Panc1 (cell line): ENCODE measurements at regions not wholly inside any gene's neighbourhood (a gene's known extent, or its start where the extent isn't known, plus 50 kb on each side); places are given as distances from the start of the nearest gene placed in this dataset.

ENCODE experiments used
- ATAC-seq: fragments of 200-7000 bp; cut with Tn5 transposase; 2 replicates; pipeline ENCODE4 v1.9.1; 2020; ENCODE audit warnings: mild to moderate bottlenecking, moderate library complexity
- BruUV-seq: library from RNA; stranded (reverse); fragments of 400-500 nt; replicated peaks from 2 replicates; lab custom pipeline; 2021; lab: Mats Ljungman, UMichigan
- CTCF ChIA-PET: fragments of 300-600 bp; sonication (Branson Sonifier 250); formaldehyde crosslinking; loops from one replicate; lab custom pipeline; 2022; ENCODE audit warnings: antibody characterized with exemption; lab: Charles Lee
- POLR2A ChIA-PET: fragments of 300-600 bp; sonication (Branson Sonifier 250); formaldehyde crosslinking; loops from one replicate; lab custom pipeline; 2022; ENCODE audit warnings: antibody characterized with exemption; lab: Charles Lee
- DNase-seq: peaks from one replicate; pipeline ENCODE4 v3.0.0-alpha.2; 2010; ENCODE audit warnings: low read depth, low spot score
- H3K27ac ChIP-seq: 2 replicates; pipeline ENCODE4 v1.5.1; 2011; ENCODE audit warnings: mild to moderate bottlenecking, low read length, inconsistent platforms
- H3K27me3 ChIP-seq: fragments of 200-500 bp; sonication (Bioruptor generic); 2 replicates; pipeline ENCODE4 v1.6.0; 2014; ENCODE audit warnings: low read length, inconsistent platforms; ENCODE audit not compliant: control insufficient read depth, insufficient read depth
- H3K36me3 ChIP-seq: fragments of 200-500 bp; sonication (Bioruptor generic); 2 replicates; pipeline ENCODE4 v1.5.1; 2014; ENCODE audit warnings: inconsistent platforms, mild to moderate bottlenecking, low read length, moderate library complexity; ENCODE audit not compliant: control insufficient read depth, insufficient read depth
- H3K4me1 ChIP-seq: 2 replicates; pipeline ENCODE4 v1.5.1; 2011; ENCODE audit warnings: inconsistent platforms, mild to moderate bottlenecking, low read length, moderate library complexity; ENCODE audit not compliant: control insufficient read depth, insufficient read depth
- H3K4me3 ChIP-seq, 2 experiments: 2 replicates each; pipeline ENCODE4 v1.5.1; 2011 to 2012; ENCODE audit warnings: low read depth in 2 of 2, low read length in 2 of 2, mild to moderate bottlenecking in 2 of 2, inconsistent platforms in 1 of 2, moderate library complexity in 1 of 2
- H3K9me3 ChIP-seq: fragments of 200-500 bp; sonication (Bioruptor generic); 2 replicates; pipeline ENCODE4 v1.5.1; 2014; ENCODE audit warnings: low read depth, mild to moderate bottlenecking, inconsistent platforms, low read length, moderate library complexity; ENCODE audit not compliant: control insufficient read depth, insufficient read depth
- POLR2AphosphoS5 ChIP-seq: IDR thresholded peaks from 2 replicates; pipeline ENCODE4 v1.6.1; 2012; ENCODE audit warnings: mild to moderate bottlenecking, low read depth, low read length, moderate library complexity
- SIN3A ChIP-seq: IDR thresholded peaks from 2 replicates; pipeline ENCODE4 v1.6.1; 2012; ENCODE audit warnings: low read depth, mild to moderate bottlenecking, low read length, moderate library complexity, borderline replicate concordance; ENCODE audit not compliant: insufficient read depth
- TCF7L2 ChIP-seq: IDR thresholded peaks from 2 replicates; pipeline ENCODE4 v1.6.1; 2011; ENCODE audit warnings: mild to moderate bottlenecking, low read depth, low read length, inconsistent platforms
- in situ Hi-C: cut with HindIII; loops from 2 replicates; pipeline ENCODE4 v1.10.0; 2016; ENCODE audit warnings: low sequenced_read_pairs, low pct_unique_long_range_greater_than_20kb
- intact Hi-C: fragments of 100-400 bp; cut with micrococcal nuclease; formaldehyde crosslinking; loops from one replicate; pipeline ENCODE4 v1.10.0; 2022; ENCODE audit not compliant: unreplicated experiment
- TF ChIP-seq, protein P1 (sequence below), 2 experiments: IDR thresholded peaks; 2 replicates each; pipeline ENCODE4 v1.6.1; 2011 to 2012; ENCODE audit warnings: low read depth in 2 of 2, control low read depth in 1 of 2, low read length in 1 of 2, mild to moderate bottlenecking in 1 of 2, moderate library complexity in 1 of 2; ENCODE audit not compliant: insufficient read depth in 1 of 2
- TF ChIP-seq, protein P2 (sequence below): fragments of 450-650 bp; IDR thresholded peaks from 2 replicates; pipeline ENCODE4 v1.5.1; 2017; ENCODE audit warnings: mild to moderate bottlenecking

DNA sequence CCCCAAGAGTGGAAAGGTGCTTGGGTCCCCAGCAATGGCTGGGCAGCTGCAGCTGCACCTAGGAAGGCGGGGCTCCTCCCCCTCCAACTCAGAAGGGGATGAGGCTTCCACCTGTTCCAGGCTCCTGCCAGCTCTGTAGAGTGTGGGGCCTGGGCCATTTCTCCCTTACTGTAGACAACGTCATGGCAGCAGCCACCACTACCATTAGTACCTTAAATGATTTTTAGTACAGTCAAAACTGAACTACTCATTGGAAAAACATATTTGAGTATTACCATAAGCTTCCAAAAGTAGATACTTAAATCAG, 1274.2 kb upstream of the GBE1 start:
- no peaks in the 10 kb centered on the region for H3K4me1 ChIP-seq
- DNase-seq = no peak
- in situ Hi-C loops (no loop called here), intact Hi-C loops (no loop called here)
- H3K36me3 ChIP-seq = no peaks in the 10 kb centered on the region
- ChIA-PET POLR2A (no interaction called here), CTCF (no interaction called here)
- no peak for ATAC-seq
- TF ChIP-seq TCF7L2 = no peak
- TF ChIP-seq, protein P1, sequence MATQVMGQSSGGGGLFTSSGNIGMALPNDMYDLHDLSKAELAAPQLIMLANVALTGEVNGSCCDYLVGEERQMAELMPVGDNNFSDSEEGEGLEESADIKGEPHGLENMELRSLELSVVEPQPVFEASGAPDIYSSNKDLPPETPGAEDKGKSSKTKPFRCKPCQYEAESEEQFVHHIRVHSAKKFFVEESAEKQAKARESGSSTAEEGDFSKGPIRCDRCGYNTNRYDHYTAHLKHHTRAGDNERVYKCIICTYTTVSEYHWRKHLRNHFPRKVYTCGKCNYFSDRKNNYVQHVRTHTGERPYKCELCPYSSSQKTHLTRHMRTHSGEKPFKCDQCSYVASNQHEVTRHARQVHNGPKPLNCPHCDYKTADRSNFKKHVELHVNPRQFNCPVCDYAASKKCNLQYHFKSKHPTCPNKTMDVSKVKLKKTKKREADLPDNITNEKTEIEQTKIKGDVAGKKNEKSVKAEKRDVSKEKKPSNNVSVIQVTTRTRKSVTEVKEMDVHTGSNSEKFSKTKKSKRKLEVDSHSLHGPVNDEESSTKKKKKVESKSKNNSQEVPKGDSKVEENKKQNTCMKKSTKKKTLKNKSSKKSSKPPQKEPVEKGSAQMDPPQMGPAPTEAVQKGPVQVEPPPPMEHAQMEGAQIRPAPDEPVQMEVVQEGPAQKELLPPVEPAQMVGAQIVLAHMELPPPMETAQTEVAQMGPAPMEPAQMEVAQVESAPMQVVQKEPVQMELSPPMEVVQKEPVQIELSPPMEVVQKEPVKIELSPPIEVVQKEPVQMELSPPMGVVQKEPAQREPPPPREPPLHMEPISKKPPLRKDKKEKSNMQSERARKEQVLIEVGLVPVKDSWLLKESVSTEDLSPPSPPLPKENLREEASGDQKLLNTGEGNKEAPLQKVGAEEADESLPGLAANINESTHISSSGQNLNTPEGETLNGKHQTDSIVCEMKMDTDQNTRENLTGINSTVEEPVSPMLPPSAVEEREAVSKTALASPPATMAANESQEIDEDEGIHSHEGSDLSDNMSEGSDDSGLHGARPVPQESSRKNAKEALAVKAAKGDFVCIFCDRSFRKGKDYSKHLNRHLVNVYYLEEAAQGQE (IDR thresholded peaks at IDR 0.05; ENCODE audit: insufficient read depth in 1 of 2, low read depth in 2 of 2, low read length in 1 of 2) = no peak
- TF ChIP-seq SIN3A = no peak
- TF ChIP-seq, protein P2, sequence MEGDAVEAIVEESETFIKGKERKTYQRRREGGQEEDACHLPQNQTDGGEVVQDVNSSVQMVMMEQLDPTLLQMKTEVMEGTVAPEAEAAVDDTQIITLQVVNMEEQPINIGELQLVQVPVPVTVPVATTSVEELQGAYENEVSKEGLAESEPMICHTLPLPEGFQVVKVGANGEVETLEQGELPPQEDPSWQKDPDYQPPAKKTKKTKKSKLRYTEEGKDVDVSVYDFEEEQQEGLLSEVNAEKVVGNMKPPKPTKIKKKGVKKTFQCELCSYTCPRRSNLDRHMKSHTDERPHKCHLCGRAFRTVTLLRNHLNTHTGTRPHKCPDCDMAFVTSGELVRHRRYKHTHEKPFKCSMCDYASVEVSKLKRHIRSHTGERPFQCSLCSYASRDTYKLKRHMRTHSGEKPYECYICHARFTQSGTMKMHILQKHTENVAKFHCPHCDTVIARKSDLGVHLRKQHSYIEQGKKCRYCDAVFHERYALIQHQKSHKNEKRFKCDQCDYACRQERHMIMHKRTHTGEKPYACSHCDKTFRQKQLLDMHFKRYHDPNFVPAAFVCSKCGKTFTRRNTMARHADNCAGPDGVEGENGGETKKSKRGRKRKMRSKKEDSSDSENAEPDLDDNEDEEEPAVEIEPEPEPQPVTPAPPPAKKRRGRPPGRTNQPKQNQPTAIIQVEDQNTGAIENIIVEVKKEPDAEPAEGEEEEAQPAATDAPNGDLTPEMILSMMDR = no peak
- H3K27me3 ChIP-seq = no peaks in the 10 kb centered on the region
- H3K27ac ChIP-seq = no peak overlapping the region
- no peaks in the 10 kb centered on the region for H3K9me3 ChIP-seq
- no TSS peak for BruUV-seq
- H3K4me3 ChIP-seq = no peak overlapping the region

DNA sequence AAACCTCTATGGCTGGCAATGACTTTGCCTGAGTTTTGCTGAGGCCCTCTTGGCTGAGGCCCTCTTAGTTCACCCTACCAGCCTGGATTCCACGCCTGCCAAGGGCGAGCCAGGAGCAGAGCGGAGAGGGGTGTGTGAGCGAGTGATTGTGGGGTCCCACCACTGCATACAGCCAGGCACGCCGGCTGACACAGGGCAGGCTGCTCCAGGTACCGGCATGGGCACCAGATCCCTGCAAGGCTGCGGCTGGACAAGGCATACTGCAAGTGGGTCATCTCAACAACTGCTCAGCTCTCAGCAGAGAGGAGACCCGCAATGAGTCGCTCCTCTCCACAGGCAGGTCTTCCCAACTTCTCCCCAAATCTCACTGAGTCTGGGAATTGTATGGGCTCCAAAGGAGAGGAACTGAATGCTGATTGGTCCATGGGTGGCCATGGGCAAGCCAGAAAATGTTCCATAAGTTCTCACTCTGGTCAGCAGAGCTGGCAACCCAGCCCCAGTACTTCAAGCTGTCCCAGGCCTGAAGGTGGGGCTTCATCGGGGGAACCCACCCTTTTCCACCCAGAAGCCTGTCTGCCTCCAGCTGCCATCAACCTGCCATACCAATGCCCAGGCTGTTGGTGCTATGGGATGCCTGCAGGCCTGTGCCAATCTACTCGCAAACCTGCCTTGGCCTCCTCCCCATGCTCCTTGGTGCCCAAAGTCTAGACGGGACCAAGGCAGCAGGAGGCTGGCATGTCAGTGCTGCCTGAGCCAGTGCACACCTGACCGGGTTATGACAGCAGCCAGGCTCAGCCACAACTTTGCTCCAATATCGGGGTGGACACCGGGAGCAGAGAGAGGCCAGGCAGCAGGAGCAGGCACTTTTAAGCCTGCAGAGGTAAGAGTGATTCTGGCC, 1273.6 kb upstream of the GBE1 start:
- Histone ChIP-seq H3K36me3 (no peaks in the 10 kb centered on the region), H3K9me3 (no peaks in the 10 kb centered on the region), H3K4me3 (no peak overlapping the region), H3K27ac (no peak overlapping the region), H3K4me1 (no peaks in the 10 kb centered on the region), H3K27me3 (no peaks in the 10 kb centered on the region)
- no TSS peak for BruUV-seq
- no peak for DNase-seq
- in situ Hi-C loops = no loop called here
- TF ChIP-seq, protein P2 = no peak
- TF ChIP-seq TCF7L2 (no peak), POLR2AphosphoS5 (no peak), SIN3A (no peak)
- TF ChIP-seq, protein P1 (IDR thresholded peaks at IDR 0.05; ENCODE audit: insufficient read depth in 1 of 2, low read depth in 2 of 2, low read length in 1 of 2) = no peak
- intact Hi-C loops = no loop called here
- no peak for ATAC-seq
- ChIA-PET CTCF (no interaction called here), POLR2A (no interaction called here)
